ENCODE measurements at regions not wholly inside any gene's neighbourhood (a gene's known extent, or its start where the extent isn't known, plus 50 kb on each side); places are given as distances from the start of the nearest gene placed in this dataset.

GRCh38 chr4:101596781-101597552, 193.6 kb upstream of the BANK1 start:
- no peak for DNase-seq (ENCODE audit: low read depth in 4 of 4, low spot score in 2 of 4)

- no peak for DNase-seq (ENCODE audit: low read depth in 4 of 4, low spot score in 2 of 4)
Observed at GRCh38 chr4:101594588-101594987, 195.9 kb upstream of the BANK1 start.

GRCh38 chr4:101593666-101594065, 196.9 kb upstream of the BANK1 start:
- DNase-seq (ENCODE audit: low read depth in 4 of 4, low spot score in 2 of 4), result no peak

GRCh38 chr4:101584306-101584705, 206.2 kb upstream of the BANK1 start:
- DNase-seq (ENCODE audit: low read depth in 4 of 4, low spot score in 2 of 4), result no peak

- no peak for DNase-seq (ENCODE audit: low read depth in 4 of 4, low spot score in 2 of 4)
Observed at GRCh38 chr4:101563126-101563525, 215.8 kb upstream of the PPP3CA start.

- DNase-seq (ENCODE audit: low read depth in 4 of 4, low spot score in 2 of 4), result no peak
Observed at GRCh38 chr4:101556842-101557241, 209.5 kb upstream of the PPP3CA start.

- no peak for DNase-seq (ENCODE audit: low read depth in 4 of 4, low spot score in 2 of 4)
Observed at GRCh38 chr4:101555341-101555880, 208.1 kb upstream of the PPP3CA start.

- no peak for DNase-seq (ENCODE audit: low read depth in 4 of 4, low spot score in 2 of 4)
Observed at GRCh38 chr4:101540336-101540735, 193.0 kb upstream of the PPP3CA start.

GRCh38 chr4:101528526-101528925, 181.2 kb upstream of the PPP3CA start:
- no peak for DNase-seq (ENCODE audit: low read depth in 4 of 4, low spot score in 2 of 4)

GRCh38 chr4:101527188-101527587, 179.9 kb upstream of the PPP3CA start:
- no peak for DNase-seq (ENCODE audit: low read depth in 4 of 4, low spot score in 2 of 4)

- no peak for DNase-seq (ENCODE audit: low read depth in 4 of 4, low spot score in 2 of 4)
Observed at GRCh38 chr4:101515566-101515965, 168.2 kb upstream of the PPP3CA start.

GRCh38 chr4:101515099-101515498, 167.8 kb upstream of the PPP3CA start:
- DNase-seq (ENCODE audit: low read depth in 4 of 4, low spot score in 2 of 4), result no peak

GRCh38 chr4:101512416-101512815, 165.1 kb upstream of the PPP3CA start:
- DNase-seq (ENCODE audit: low read depth in 4 of 4, low spot score in 2 of 4), result no peak

GRCh38 chr4:101501421-101501820, 154.1 kb upstream of the PPP3CA start:
- no peak for DNase-seq (ENCODE audit: low read depth in 4 of 4, low spot score in 2 of 4)

GRCh38 chr4:101500742-101501141, 153.4 kb upstream of the PPP3CA start:
- DNase-seq (ENCODE audit: low read depth in 4 of 4, low spot score in 2 of 4), result no peak

GRCh38 chr4:101475246-101475645, 127.9 kb upstream of the PPP3CA start:
- DNase-seq (ENCODE audit: low read depth in 4 of 4, low spot score in 2 of 4), result no peak

GRCh38 chr4:101471201-101471600, 123.9 kb upstream of the PPP3CA start:
- no peak for DNase-seq (ENCODE audit: low read depth in 4 of 4, low spot score in 2 of 4)

- no peak for DNase-seq (ENCODE audit: low read depth in 4 of 4, low spot score in 2 of 4)
Observed at GRCh38 chr4:101464596-101464995, 117.3 kb upstream of the PPP3CA start.

GRCh38 chr4:101458914-101459313, 111.6 kb upstream of the PPP3CA start:
- no peak for DNase-seq (ENCODE audit: low read depth in 4 of 4, low spot score in 2 of 4)

- DNase-seq (ENCODE audit: low read depth in 4 of 4, low spot score in 2 of 4), result no peak
Observed at GRCh38 chr4:101458473-101458872, 111.1 kb upstream of the PPP3CA start.

GRCh38 chr4:101451086-101451485, 103.8 kb upstream of the PPP3CA start:
- DNase-seq (ENCODE audit: low read depth in 4 of 4, low spot score in 2 of 4), result no peak

- no peak for DNase-seq (ENCODE audit: low read depth in 4 of 4, low spot score in 2 of 4)
Observed at GRCh38 chr4:101441446-101441845, 94.1 kb upstream of the PPP3CA start.

- DNase-seq (ENCODE audit: low read depth in 4 of 4, low spot score in 2 of 4), result no peak
Observed at GRCh38 chr4:101439926-101440325, 92.6 kb upstream of the PPP3CA start.
